ENCODE measurements at regions not wholly inside any gene's neighbourhood (a gene's known extent, or its start where the extent isn't known, plus 50 kb on each side); places are given as distances from the start of the nearest gene placed in this dataset.
A peak's percentile ranks its signal among the peaks of the same experiment; 100 is the strongest.

GRCh38 chr4:17336524-17336961, 175.3 kb downstream of the QDPR start:
- no peak for DNase-seq

- DNase-seq: no peak
Measured at GRCh38 chr4:17336069-17336468, 175.8 kb downstream of the QDPR start.

GRCh38 chr4:17335371-17335770, 176.5 kb downstream of the QDPR start:
- no peak for DNase-seq

- DNase-seq: no peak
Measured at GRCh38 chr4:17332478-17332877, 179.4 kb downstream of the QDPR start.

- DNase-seq: no peak
Measured at GRCh38 chr4:17329046-17329445, 182.8 kb downstream of the QDPR start.

- DNase-seq: no peak
Measured at GRCh38 chr4:17328141-17328815, 183.6 kb downstream of the QDPR start.

- peak; percentile 47 for DNase-seq
Measured at GRCh38 chr4:17327591-17327990, 184.3 kb downstream of the QDPR start.

GRCh38 chr4:17326756-17327155, 185.1 kb downstream of the QDPR start:
- no peak for DNase-seq

GRCh38 chr4:17325098-17325497, 186.8 kb downstream of the QDPR start:
- DNase-seq: no peak

- DNase-seq: peak; percentile 82
Measured at GRCh38 chr4:17324386-17324830, 187.5 kb downstream of the QDPR start.

GRCh38 chr4:17323554-17324385, 188.1 kb downstream of the QDPR start:
- no peak for DNase-seq

GRCh38 chr4:17322514-17322913, 189.4 kb downstream of the QDPR start:
- no peak for DNase-seq

- no peak for DNase-seq
Measured at GRCh38 chr4:17320046-17320445, 191.8 kb downstream of the QDPR start.

GRCh38 chr4:17317526-17317925, 194.4 kb downstream of the QDPR start:
- no peak for DNase-seq

- no peak for DNase-seq
Measured at GRCh38 chr4:17316566-17316965, 195.3 kb downstream of the QDPR start.

- no peak for DNase-seq
Measured at GRCh38 chr4:17315459-17315858, 196.4 kb downstream of the QDPR start.

- no peak for DNase-seq
Measured at GRCh38 chr4:17313194-17313593, 198.7 kb downstream of the QDPR start.

- DNase-seq: no peak
Measured at GRCh38 chr4:17310269-17310652, 201.6 kb downstream of the QDPR start.

GRCh38 chr4:17309567-17310268, 202.2 kb downstream of the QDPR start:
- no peak for DNase-seq

GRCh38 chr4:17301869-17302268, 210.0 kb downstream of the QDPR start:
- no peak for DNase-seq

GRCh38 chr4:17301266-17301665, 210.6 kb downstream of the QDPR start:
- no peak for DNase-seq

GRCh38 chr4:17296921-17297890, 214.7 kb downstream of the QDPR start:
- DNase-seq: no peak

Measured in tongue (tissue), 1 donor.